Gastroesophageal sphincter (tissue), 4 donors: ENCODE measurements at regions not wholly inside any gene's neighbourhood (a gene's known extent, or its start where the extent isn't known, plus 50 kb on each side); places are given as distances from the start of the nearest gene placed in this dataset.
A peak's percentile ranks its signal among the peaks of the same experiment; 100 is the strongest.

Source experiments
- ATAC-seq: fragments of 150-250 bp; one replicate; pipeline ENCODE4 v1.9.1; 2016; ENCODE audit warnings: mild to moderate bottlenecking, moderate library complexity
- H3K27ac ChIP-seq, 4 donors: fragments of 200-600 bp; sonication (generic) in 3 of 4; 1 replicate in 3 of 4; 2 replicates in 1 of 4; pipeline ENCODE4 v1.5.1; 2016 to 2019
- H3K27me3 ChIP-seq: fragments of 200-600 bp; sonication (generic); one replicate; pipeline ENCODE4 v1.5.1; 2019
- H3K36me3 ChIP-seq, 2 donors: fragments of 200-600 bp; sonication (generic); one replicate each; pipeline ENCODE4 v1.5.1; 2019; ENCODE audit warnings: control low read depth in 1 of 2
- H3K4me1 ChIP-seq, 3 donors: fragments of 200-600 bp; sonication (generic); 1 replicate in 2 of 3; 2 replicates in 1 of 3; pipeline ENCODE4 v1.5.1; 2016 to 2019; ENCODE audit warnings: control low read depth in 2 of 3
- H3K4me3 ChIP-seq, 2 donors: fragments of 200-600 bp; sonication (generic); one replicate each; pipeline ENCODE4 v1.5.1; 2019; ENCODE audit warnings: mild to moderate bottlenecking in 1 of 2, moderate library complexity in 1 of 2
- H3K9me3 ChIP-seq, 3 donors: fragments of 200-600 bp; sonication (generic); one replicate each; pipeline ENCODE4 v1.5.1; 2017 to 2019; ENCODE audit warnings: control low read depth in 2 of 3
- EP300 ChIP-seq: sonication (generic); formaldehyde crosslinking; IDR thresholded peaks from one replicate; pipeline ENCODE4 v1.6.1; 2017; ENCODE audit warnings: antibody characterized with exemption, mild to moderate bottlenecking
- POLR2A ChIP-seq, 2 donors: fragments of 450-650 bp; IDR thresholded peaks; one replicate each; pipeline ENCODE4 v1.6.1; 2017; ENCODE audit warnings: antibody characterized with exemption in 2 of 2, mild to moderate bottlenecking in 2 of 2, moderate library complexity in 1 of 2
- POLR2AphosphoS5 ChIP-seq: sonication (generic); formaldehyde crosslinking; IDR thresholded peaks from one replicate; pipeline ENCODE4 v1.6.1; 2017; ENCODE audit warnings: antibody characterized with exemption
- WGBS, 2 donors: methylation state at CpG; one replicate each; pipeline ENCODE4 v1.1.5; 2018; ENCODE audit warnings: low coverage in 1 of 2; 5-methylcytosine and 5-hydroxymethylcytosine counted together
- TF ChIP-seq, protein P1 (sequence below), 4 experiments: fragments of 200-600 bp in 2 of 4; fragments of 450-650 bp in 2 of 4; sonication (generic) in 1 of 4; IDR thresholded peaks; one replicate each; pipeline ENCODE4 v1.5.1; 2017 to 2019; ENCODE audit warnings: antibody characterized with exemption in 4 of 4, mild to moderate bottlenecking in 2 of 4, moderate library complexity in 2 of 4

DNA sequence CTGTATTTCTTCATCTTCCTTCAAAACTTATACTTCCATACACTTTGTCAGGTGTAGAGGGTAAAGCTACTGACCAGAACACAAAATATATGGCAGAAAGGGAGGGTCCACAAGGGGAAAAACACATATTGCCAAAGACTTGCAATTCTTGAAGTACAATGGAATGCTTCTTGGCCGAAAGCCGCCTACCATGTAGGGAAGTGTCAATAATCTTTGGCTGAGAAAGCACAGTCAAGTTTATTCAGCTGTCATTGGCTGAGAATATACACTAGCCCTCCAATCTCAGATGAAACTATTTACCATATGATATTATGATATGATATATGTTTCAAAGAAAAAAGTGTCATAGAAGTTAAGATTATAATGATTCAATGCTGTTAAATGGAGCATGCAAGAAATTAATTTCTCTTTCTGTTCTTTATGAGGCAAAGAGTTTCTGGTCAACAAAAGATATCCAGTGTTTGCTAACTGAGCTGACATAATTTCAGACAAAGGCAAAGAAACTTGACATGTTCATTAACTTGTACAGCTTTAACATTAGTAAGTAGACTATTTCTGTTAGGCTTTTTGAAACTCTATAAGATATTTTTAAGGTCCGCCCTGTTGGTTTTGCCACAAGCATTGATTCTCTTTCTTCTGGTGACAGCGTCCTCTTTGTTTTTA lies 89.0 kb upstream of the LPP start:
- H3K36me3 ChIP-seq = no peaks in the 10 kb centered on the region
- H3K4me3 ChIP-seq = no peak overlapping the region
- ATAC-seq = peak; percentile 10
- WGBS, 2 donors = 67 to 71% methylated on average over 4 of the region's 4 CpGs
- H3K27me3 ChIP-seq = no peaks in the 10 kb centered on the region
- H3K4me1 ChIP-seq = peaks cover 0 to 22% (median 5%) of the 10 kb centered on the region in 3 donors
- H3K27ac ChIP-seq = no peak overlapping the region
- H3K9me3 ChIP-seq = no peaks in the 10 kb centered on the region
- TF ChIP-seq POLR2A (IDR thresholded peaks at IDR 0.05) (no peak), POLR2AphosphoS5 (no peak), EP300 (no peak)
- TF ChIP-seq, protein P1, sequence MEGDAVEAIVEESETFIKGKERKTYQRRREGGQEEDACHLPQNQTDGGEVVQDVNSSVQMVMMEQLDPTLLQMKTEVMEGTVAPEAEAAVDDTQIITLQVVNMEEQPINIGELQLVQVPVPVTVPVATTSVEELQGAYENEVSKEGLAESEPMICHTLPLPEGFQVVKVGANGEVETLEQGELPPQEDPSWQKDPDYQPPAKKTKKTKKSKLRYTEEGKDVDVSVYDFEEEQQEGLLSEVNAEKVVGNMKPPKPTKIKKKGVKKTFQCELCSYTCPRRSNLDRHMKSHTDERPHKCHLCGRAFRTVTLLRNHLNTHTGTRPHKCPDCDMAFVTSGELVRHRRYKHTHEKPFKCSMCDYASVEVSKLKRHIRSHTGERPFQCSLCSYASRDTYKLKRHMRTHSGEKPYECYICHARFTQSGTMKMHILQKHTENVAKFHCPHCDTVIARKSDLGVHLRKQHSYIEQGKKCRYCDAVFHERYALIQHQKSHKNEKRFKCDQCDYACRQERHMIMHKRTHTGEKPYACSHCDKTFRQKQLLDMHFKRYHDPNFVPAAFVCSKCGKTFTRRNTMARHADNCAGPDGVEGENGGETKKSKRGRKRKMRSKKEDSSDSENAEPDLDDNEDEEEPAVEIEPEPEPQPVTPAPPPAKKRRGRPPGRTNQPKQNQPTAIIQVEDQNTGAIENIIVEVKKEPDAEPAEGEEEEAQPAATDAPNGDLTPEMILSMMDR (IDR thresholded peaks at IDR 0.05) = no peak

DNA sequence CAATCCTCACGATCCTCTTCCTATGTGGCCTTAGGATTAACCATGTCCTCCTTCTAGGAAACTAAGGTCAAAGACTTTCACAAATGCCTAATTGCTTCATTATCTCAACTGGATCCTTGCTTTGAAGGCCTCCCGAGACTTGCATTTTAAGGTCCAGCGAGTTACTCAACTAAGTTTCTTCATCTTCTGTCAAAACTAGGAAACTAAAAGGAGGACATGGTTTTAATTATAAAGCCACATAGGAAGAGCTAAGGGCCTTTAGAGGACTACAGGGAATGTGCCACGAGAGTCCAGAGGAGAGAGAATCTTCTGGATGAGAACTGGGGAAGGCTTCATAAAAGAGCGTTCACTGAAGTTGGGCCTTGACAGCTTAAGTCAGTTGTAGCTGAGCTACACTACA lies 87.8 kb upstream of the LPP start:
- H3K4me1 ChIP-seq = peaks cover 0 to 19% (median 3%) of the 10 kb centered on the region in 3 donors
- TF ChIP-seq, protein P1 (IDR thresholded peaks at IDR 0.05) = no peak
- TF ChIP-seq POLR2AphosphoS5 = no peak
- no peak for TF ChIP-seq POLR2A (IDR thresholded peaks at IDR 0.05)
- TF ChIP-seq EP300 = no peak
- 95% methylated on average over 4 to 5 of the region's 5 CpGs for WGBS, 2 donors
- H3K27ac ChIP-seq = no peak overlapping the region
- no peaks in the 10 kb centered on the region for H3K36me3 ChIP-seq
- H3K4me3 ChIP-seq = no peak overlapping the region
- no peak for ATAC-seq
- no peaks in the 10 kb centered on the region for H3K27me3 ChIP-seq
- H3K9me3 ChIP-seq = no peaks in the 10 kb centered on the region

DNA sequence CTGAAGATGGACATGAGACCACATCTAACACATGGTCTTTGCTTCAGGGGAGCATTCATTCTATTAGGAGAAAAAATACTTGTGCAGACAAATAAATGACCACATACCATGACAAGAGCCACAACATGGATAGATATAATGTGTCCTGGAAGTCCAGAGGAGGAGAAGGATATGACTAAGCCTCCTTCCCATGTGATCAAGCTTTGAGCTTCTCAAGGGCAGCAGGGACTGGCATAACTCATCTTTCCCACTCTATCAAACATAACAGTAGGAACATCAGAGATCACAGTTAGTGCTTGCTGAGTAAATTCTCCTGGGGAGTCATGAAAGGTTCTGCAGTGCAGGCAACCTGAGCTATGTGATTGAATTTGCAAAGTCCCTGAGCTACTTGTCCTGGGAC lies 86.0 kb upstream of the LPP start:
- Histone ChIP-seq H3K4me3 (no peak overlapping the region), H3K27me3 (no peaks in the 10 kb centered on the region), H3K36me3 (no peaks in the 10 kb centered on the region), H3K4me1 (peaks cover 0 to 12% (median 0%) of the 10 kb centered on the region in 3 donors), H3K9me3 (no peaks in the 10 kb centered on the region), H3K27ac (no peak overlapping the region)
- no peak for ATAC-seq
- TF ChIP-seq POLR2AphosphoS5 (no peak), POLR2A (IDR thresholded peaks at IDR 0.05) (no peak), EP300 (no peak)
- TF ChIP-seq, protein P1 (IDR thresholded peaks at IDR 0.05) = no peak

DNA sequence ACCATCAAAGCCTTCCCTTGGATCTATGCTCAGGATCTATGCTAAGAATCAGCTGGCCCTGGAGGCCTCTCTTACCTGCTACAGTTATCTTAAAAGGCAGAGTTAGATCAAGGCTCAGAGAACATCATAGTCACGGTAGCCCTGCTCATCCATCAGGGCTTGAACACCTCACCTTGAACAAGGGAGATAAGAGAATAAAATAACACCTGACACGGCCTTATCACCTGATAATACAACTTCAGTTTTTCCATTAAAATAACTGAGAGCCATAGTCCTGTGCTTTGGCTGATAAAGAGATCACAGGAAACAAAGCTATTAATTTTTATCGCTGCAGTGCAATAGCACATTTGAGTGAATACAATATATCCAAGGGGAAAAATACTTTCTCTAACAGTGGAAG lies 85.6 kb upstream of the LPP start:
- no peaks in the 10 kb centered on the region for H3K36me3 ChIP-seq
- no peaks in the 10 kb centered on the region for H3K27me3 ChIP-seq
- TF ChIP-seq EP300 (no peak), POLR2AphosphoS5 (no peak), POLR2A (IDR thresholded peaks at IDR 0.05) (no peak)
- TF ChIP-seq, protein P1 (IDR thresholded peaks at IDR 0.05) = no peak
- no peak overlapping the region for H3K27ac ChIP-seq
- WGBS, 2 donors = 87 to 95% methylated on average over 2 to 3 of the region's 3 CpGs
- ATAC-seq = no peak
- H3K4me1 ChIP-seq = peaks cover 0 to 12% (median 0%) of the 10 kb centered on the region in 3 donors
- no peaks in the 10 kb centered on the region for H3K9me3 ChIP-seq
- no peak overlapping the region for H3K4me3 ChIP-seq

DNA sequence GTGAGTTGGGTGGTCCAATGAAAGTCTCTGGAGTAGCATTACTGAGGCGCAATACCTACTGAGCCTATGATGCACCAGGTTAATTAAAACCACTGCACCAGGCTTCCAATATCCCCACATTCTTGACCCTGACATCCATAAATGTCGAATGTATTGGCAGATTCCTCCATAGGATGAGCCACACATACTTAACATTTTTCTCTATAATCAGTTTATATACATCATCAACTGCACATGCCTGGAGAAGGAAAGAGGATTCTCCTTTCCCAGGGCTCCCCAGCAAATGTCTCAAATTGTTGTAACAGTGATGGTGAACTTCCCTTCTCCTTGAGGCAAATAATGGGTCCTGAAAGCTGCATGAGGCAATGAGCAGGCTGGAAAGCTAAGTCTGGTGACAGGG lies 82.3 kb upstream of the LPP start:
- TF ChIP-seq POLR2AphosphoS5 = no peak
- no peak for TF ChIP-seq EP300
- TF ChIP-seq, protein P1 (IDR thresholded peaks at IDR 0.05) = no peak
- Histone ChIP-seq H3K4me3 (no peak overlapping the region), H3K4me1 (peaks cover 0 to 15% (median 0%) of the 10 kb centered on the region in 3 donors), H3K27me3 (no peaks in the 10 kb centered on the region), H3K36me3 (no peaks in the 10 kb centered on the region), H3K9me3 (no peaks in the 10 kb centered on the region), H3K27ac (no peak overlapping the region)
- 83 to 86% methylated on average over 2 of the region's 2 CpGs for whole genome bisulfite sequencing, 2 donors
- no peak for ATAC-seq
